GM19438 (cell line): ENCODE measurements at regions not wholly inside any gene's neighbourhood (a gene's known extent, or its start where the extent isn't known, plus 50 kb on each side); places are given as distances from the start of the nearest gene placed in this dataset.

ENCODE experiments used
- ATAC-seq: cut with Tn5 transposase; IDR thresholded peaks from one replicate; pipeline ENCODE4 v1.9.1; 2021; ENCODE audit warnings: low read depth; ENCODE audit not compliant: unreplicated experiment

GRCh38 chr17:77375108-77375916, 234.5 kb downstream of the SEC14L1 start:
- no peak for ATAC-seq

GRCh38 chr17:77375917-77376651, 235.3 kb downstream of the SEC14L1 start:
- ATAC-seq: no peak

GRCh38 chr17:77376795-77377709, 236.3 kb downstream of the SEC14L1 start:
- ATAC-seq: no peak

- ATAC-seq: no peak
Measured at GRCh38 chr17:77377710-77378235, 237.0 kb downstream of the SEC14L1 start.

- no peak for ATAC-seq
Measured at GRCh38 chr17:77378318-77379064, 237.7 kb downstream of the SEC14L1 start.

- no peak for ATAC-seq
Measured at GRCh38 chr17:77379065-77379428, 238.3 kb downstream of the SEC14L1 start.

- ATAC-seq: no peak
Measured at GRCh38 chr17:77379832-77380231, 239.1 kb downstream of the SEC14L1 start.

- no peak for ATAC-seq
Measured at GRCh38 chr17:77380395-77381184, 239.8 kb downstream of the SEC14L1 start.

GRCh38 chr17:77381185-77381700, 240.5 kb downstream of the SEC14L1 start:
- no peak for ATAC-seq

- no peak for ATAC-seq
Measured at GRCh38 chr17:77381731-77382130, 241.0 kb downstream of the SEC14L1 start.

GRCh38 chr17:77382356-77382911, 241.7 kb downstream of the SEC14L1 start:
- ATAC-seq: no peak

- no peak for ATAC-seq
Measured at GRCh38 chr17:77382966-77383612, 242.3 kb downstream of the SEC14L1 start.

- no peak for ATAC-seq
Measured at GRCh38 chr17:77383613-77384608, 243.1 kb downstream of the SEC14L1 start.

GRCh38 chr17:77385750-77386501, 245.2 kb downstream of the SEC14L1 start:
- no peak for ATAC-seq

GRCh38 chr17:77386502-77387192, 245.9 kb downstream of the SEC14L1 start:
- no peak for ATAC-seq

GRCh38 chr17:77387891-77388290, 247.1 kb downstream of the SEC14L1 start:
- no peak for ATAC-seq
